ENCODE measurements at regions not wholly inside any gene's neighbourhood (a gene's known extent, or its start where the extent isn't known, plus 50 kb on each side); places are given as distances from the start of the nearest gene placed in this dataset.

DNA sequence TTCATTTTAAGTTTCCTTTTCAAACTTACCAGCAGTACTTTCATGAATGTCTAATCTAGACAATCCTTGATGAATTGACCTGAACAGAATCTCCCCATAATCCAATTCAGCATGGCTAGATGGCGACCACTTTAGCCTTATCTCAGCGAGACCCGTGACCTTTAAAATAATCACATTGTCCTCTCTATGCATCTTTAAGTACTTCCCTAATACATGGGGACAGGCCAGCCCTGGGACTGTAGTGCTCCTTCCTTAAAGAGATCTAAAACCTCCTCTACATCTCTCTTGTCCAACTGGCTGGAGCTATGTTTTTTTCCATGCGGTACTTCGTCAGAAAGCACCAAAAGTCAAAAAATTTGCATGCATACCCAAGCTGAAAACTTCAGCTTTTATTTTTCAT lies 746.0 kb downstream of the VRK1 start:
- TF ChIP-seq, protein P1, sequence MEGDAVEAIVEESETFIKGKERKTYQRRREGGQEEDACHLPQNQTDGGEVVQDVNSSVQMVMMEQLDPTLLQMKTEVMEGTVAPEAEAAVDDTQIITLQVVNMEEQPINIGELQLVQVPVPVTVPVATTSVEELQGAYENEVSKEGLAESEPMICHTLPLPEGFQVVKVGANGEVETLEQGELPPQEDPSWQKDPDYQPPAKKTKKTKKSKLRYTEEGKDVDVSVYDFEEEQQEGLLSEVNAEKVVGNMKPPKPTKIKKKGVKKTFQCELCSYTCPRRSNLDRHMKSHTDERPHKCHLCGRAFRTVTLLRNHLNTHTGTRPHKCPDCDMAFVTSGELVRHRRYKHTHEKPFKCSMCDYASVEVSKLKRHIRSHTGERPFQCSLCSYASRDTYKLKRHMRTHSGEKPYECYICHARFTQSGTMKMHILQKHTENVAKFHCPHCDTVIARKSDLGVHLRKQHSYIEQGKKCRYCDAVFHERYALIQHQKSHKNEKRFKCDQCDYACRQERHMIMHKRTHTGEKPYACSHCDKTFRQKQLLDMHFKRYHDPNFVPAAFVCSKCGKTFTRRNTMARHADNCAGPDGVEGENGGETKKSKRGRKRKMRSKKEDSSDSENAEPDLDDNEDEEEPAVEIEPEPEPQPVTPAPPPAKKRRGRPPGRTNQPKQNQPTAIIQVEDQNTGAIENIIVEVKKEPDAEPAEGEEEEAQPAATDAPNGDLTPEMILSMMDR (IDR thresholded peaks at IDR 0.05): no peak
- TF ChIP-seq, protein P2, sequence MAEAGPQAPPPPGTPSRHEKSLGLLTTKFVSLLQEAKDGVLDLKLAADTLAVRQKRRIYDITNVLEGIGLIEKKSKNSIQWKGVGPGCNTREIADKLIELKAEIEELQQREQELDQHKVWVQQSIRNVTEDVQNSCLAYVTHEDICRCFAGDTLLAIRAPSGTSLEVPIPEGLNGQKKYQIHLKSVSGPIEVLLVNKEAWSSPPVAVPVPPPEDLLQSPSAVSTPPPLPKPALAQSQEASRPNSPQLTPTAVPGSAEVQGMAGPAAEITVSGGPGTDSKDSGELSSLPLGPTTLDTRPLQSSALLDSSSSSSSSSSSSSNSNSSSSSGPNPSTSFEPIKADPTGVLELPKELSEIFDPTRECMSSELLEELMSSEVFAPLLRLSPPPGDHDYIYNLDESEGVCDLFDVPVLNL (CRISPR knock-in tag; IDR thresholded peaks at IDR 0.05; ENCODE audit: borderline replicate concordance, low read depth): no peak
- TF ChIP-seq PRRX2 (CRISPR knock-in tag; IDR thresholded peaks at IDR 0.05): no peak

Measured in WTC11 (cell line).